ENCODE measurements at regions not wholly inside any gene's neighbourhood (a gene's known extent, or its start where the extent isn't known, plus 50 kb on each side); places are given as distances from the start of the nearest gene placed in this dataset.

DNA sequence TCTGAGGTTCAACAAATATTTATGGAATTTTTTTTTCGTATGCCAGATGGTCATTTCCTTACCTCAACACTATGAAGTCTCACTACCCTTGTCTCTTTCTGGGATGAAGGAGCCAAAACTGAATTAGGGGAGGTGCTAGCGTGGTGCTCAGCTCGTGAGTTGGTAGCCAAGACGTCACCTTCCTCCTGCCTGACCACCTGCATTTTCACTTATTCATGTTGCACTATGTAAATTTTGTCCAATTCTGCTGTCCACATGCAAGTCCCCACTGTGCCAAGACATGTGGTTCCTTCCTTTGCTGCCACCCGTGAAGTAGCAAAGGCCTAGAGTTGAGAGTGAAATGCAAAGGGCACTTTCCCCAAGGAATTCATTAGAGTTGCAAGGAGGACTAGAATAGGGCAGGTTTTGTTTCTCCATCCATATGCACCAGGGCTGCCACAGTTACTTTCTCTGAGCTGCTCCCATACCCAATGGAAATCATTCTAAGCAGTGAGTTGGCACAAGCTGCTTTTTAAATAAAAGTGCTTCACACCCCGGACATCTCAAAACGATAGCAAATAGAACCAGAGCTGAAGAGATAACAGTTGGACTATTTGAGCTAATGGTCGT is 591.3 kb upstream of the NOX3 start:
- no peak overlapping the region for H3K27ac ChIP-seq
- H3K4me3 ChIP-seq, result no peak overlapping the region
- no peaks in the 10 kb centered on the region for H3K36me3 ChIP-seq
- 51 to 53% (median 53%) methylated on average over 8 of the region's 8 CpGs for WGBS, 3 donors
- H3K27me3 ChIP-seq, result no peaks in the 10 kb centered on the region
- intact Hi-C loops (cut with DNase I), result no loop called here
- no peaks in the 10 kb centered on the region for H3K9me3 ChIP-seq
- H3K4me1 ChIP-seq (ENCODE audit: insufficient read depth), result no peaks in the 10 kb centered on the region
- no peak for DNase-seq
- TF ChIP-seq POLR2A (IDR thresholded peaks at IDR 0.05) (no peak), EP300 (IDR thresholded peaks at IDR 0.05) (no peak)
- TF ChIP-seq, protein P1, sequence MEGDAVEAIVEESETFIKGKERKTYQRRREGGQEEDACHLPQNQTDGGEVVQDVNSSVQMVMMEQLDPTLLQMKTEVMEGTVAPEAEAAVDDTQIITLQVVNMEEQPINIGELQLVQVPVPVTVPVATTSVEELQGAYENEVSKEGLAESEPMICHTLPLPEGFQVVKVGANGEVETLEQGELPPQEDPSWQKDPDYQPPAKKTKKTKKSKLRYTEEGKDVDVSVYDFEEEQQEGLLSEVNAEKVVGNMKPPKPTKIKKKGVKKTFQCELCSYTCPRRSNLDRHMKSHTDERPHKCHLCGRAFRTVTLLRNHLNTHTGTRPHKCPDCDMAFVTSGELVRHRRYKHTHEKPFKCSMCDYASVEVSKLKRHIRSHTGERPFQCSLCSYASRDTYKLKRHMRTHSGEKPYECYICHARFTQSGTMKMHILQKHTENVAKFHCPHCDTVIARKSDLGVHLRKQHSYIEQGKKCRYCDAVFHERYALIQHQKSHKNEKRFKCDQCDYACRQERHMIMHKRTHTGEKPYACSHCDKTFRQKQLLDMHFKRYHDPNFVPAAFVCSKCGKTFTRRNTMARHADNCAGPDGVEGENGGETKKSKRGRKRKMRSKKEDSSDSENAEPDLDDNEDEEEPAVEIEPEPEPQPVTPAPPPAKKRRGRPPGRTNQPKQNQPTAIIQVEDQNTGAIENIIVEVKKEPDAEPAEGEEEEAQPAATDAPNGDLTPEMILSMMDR (IDR thresholded peaks at IDR 0.05), result no peak

DNA sequence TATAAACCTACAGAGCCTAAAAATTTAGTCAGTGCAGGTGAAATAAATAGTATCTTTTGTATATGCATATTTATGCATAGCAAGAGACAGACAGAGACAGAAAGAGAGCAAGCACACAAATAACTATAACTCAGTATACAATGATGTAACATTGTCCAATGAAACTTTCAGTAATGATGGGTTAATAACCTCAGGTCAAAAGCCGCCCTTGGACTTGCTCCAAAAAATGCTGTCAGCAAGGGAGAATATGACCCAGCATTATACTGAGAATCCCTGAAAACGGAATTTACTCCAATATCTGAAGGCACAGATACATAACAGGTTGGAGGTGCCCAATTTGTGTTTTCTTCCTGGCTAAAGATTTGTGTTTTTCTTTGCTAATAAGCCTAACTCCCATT is 590.6 kb upstream of the NOX3 start:
- H3K4me1 ChIP-seq (ENCODE audit: insufficient read depth), result no peaks in the 10 kb centered on the region
- no peaks in the 10 kb centered on the region for H3K27me3 ChIP-seq
- H3K4me3 ChIP-seq, result no peak overlapping the region
- H3K9me3 ChIP-seq, result no peaks in the 10 kb centered on the region
- intact Hi-C loops (cut with DNase I), result no loop called here
- DNase-seq, result no peak
- 51 to 58% (median 52%) methylated on average over 2 of the region's 2 CpGs for WGBS, 3 donors
- no peak overlapping the region for H3K27ac ChIP-seq
- no peaks in the 10 kb centered on the region for H3K36me3 ChIP-seq
- TF ChIP-seq POLR2A (IDR thresholded peaks at IDR 0.05), result no peak
- TF ChIP-seq, protein P1 (IDR thresholded peaks at IDR 0.05), result no peak
- TF ChIP-seq EP300 (IDR thresholded peaks at IDR 0.05), result no peak

DNA sequence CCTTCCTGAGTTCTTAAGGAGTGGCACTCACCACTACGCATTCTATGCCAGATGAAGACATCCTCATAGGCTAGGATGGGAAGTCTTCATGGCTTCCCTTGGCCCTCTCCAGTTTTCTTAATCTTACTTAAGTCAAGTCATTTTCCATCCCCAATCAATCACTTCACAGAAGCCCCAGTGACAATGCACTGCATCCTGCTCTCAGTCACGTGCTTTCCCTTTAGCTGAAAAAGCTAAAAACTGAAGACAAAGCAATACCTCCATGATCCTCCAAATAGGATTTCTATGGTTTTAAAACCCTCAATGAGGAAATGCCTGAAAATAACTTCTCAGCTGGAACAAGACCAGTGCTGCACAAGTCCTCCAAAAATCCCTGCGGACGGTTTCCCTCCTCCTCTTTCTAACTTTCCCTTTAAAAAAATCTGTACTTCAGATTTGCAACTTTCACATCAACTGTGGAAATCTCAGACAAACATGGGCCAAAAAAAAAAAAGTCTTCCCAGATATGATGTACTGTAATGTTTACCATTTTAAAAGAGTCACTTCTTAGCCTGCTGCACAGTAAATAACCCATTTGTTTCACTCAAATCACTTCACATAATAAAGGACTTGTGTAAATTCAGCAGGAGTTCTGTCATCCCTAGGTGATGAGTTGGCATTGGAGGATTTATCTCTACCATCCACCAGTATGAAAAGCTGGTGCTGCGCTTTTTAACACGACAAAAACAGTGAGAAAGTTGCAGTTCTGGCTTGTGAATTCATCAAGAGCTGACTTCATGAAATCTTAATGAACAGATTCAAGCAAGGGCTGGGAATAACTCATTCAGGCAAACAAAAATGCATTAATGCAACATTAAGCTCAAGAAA is 590.0 kb upstream of the NOX3 start:
- no peak overlapping the region for H3K4me3 ChIP-seq
- intact Hi-C loops (cut with DNase I), result no loop called here

DNA sequence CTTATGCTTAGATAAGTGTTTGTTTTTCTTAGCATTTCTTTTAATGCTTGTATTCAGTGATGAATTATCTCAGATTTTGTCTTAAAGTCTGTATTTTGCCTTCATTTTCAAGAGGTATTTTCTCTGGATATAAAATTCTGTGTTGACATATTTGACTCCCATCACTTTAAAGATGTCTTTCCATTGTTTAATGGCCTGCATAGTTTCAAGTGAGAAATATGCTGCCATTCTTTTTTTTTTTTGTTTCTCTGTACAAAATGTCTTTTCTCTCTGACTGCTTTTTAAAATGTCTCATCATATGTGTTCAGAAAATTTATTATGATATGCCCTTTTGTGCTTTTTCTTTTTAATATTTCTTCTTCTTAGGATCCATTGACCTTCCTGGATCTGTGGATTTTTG is 578.0 kb upstream of the NOX3 start:
- no peak for DNase-seq
- H3K4me1 ChIP-seq (ENCODE audit: insufficient read depth), result no peaks in the 10 kb centered on the region
- H3K36me3 ChIP-seq, result no peaks in the 10 kb centered on the region
- H3K9me3 ChIP-seq, result no peaks in the 10 kb centered on the region
- H3K27ac ChIP-seq, result no peak overlapping the region
- no peak for TF ChIP-seq POLR2A (IDR thresholded peaks at IDR 0.05)
- TF ChIP-seq, protein P1 (IDR thresholded peaks at IDR 0.05), result no peak
- H3K4me3 ChIP-seq, result no peak overlapping the region
- intact Hi-C loops (cut with DNase I), result no loop called here
- no peaks in the 10 kb centered on the region for H3K27me3 ChIP-seq

More for the DNA sequence above, 590.0 kb upstream of the NOX3 start:
- WGBS, 3 donors, result 46 to 52% (median 48%) methylated on average over 6 of the region's 6 CpGs
- TF ChIP-seq, protein P1 (IDR thresholded peaks at IDR 0.05), result no peak
- TF ChIP-seq POLR2A (IDR thresholded peaks at IDR 0.05) (no peak), EP300 (IDR thresholded peaks at IDR 0.05) (no peak)
- Histone ChIP-seq H3K27me3 (no peaks in the 10 kb centered on the region), H3K4me1 (ENCODE audit: insufficient read depth) (no peaks in the 10 kb centered on the region), H3K27ac (no peak overlapping the region), H3K36me3 (no peaks in the 10 kb centered on the region), H3K9me3 (no peaks in the 10 kb centered on the region)
- DNase-seq, result no peak
